ENCODE measurements at regions not wholly inside any gene's neighbourhood (a gene's known extent, or its start where the extent isn't known, plus 50 kb on each side); places are given as distances from the start of the nearest gene placed in this dataset.
"Not testable (repeated sequence)": the region's sequence is repeated elsewhere in the genome, so short reads cannot be mapped to it uniquely, and the experiment has no call there.

- H2AFZ ChIP-seq (ENCODE audit: low read depth, low read length); H3K9me3 ChIP-seq (ENCODE audit: low read length); H3K27me3 ChIP-seq (ENCODE audit: insufficient read depth, low read length); H3K4me1 ChIP-seq (ENCODE audit: insufficient read depth, low read length); H3K36me3 ChIP-seq (ENCODE audit: insufficient read depth, low read length); H3K4me3 ChIP-seq (ENCODE audit: low read length): not testable (repeated sequence)
Measured at GRCh38 chr15:81636064-81636463, 262.1 kb upstream of the TMC3 start.

- Histone ChIP-seq H3K4me3 (ENCODE audit: low read length) (no peak overlapping the region), H3K9me3 (ENCODE audit: low read length) (no peaks in the 10 kb centered on the region), H2AFZ (ENCODE audit: low read depth, low read length) (no peak overlapping the region), H3K27me3 (ENCODE audit: insufficient read depth, low read length) (no peaks in the 10 kb centered on the region), H3K36me3 (ENCODE audit: insufficient read depth, low read length) (no peaks in the 10 kb centered on the region), H3K4me1 (ENCODE audit: insufficient read depth, low read length) (no peaks in the 10 kb centered on the region)
Measured at GRCh38 chr15:81633889-81634288, 259.9 kb upstream of the TMC3 start.

- H3K4me1 ChIP-seq (ENCODE audit: insufficient read depth, low read length) = peaks cover 3% of the 10 kb centered on the region
- no peaks in the 10 kb centered on the region for H3K27me3 ChIP-seq (ENCODE audit: insufficient read depth, low read length)
- no peak overlapping the region for H2AFZ ChIP-seq (ENCODE audit: low read depth, low read length)
- no peaks in the 10 kb centered on the region for H3K36me3 ChIP-seq (ENCODE audit: insufficient read depth, low read length)
- no peak overlapping the region for H3K4me3 ChIP-seq (ENCODE audit: low read length)
- no peaks in the 10 kb centered on the region for H3K9me3 ChIP-seq (ENCODE audit: low read length)
Measured at GRCh38 chr15:81625896-81626295, 251.9 kb upstream of the TMC3 start.

GRCh38 chr15:81619002-81619401 lies 245.0 kb upstream of the TMC3 start:
- no peaks in the 10 kb centered on the region for H3K36me3 ChIP-seq (ENCODE audit: insufficient read depth, low read length)
- H2AFZ ChIP-seq (ENCODE audit: low read depth, low read length) = no peak overlapping the region
- no peak overlapping the region for H3K4me3 ChIP-seq (ENCODE audit: low read length)
- no peaks in the 10 kb centered on the region for H3K27me3 ChIP-seq (ENCODE audit: insufficient read depth, low read length)
- H3K9me3 ChIP-seq (ENCODE audit: low read length) = no peaks in the 10 kb centered on the region
- H3K4me1 ChIP-seq (ENCODE audit: insufficient read depth, low read length) = no peaks in the 10 kb centered on the region

- Histone ChIP-seq H3K9me3 (ENCODE audit: low read length) (no peaks in the 10 kb centered on the region), H3K4me1 (ENCODE audit: insufficient read depth, low read length) (no peaks in the 10 kb centered on the region), H2AFZ (ENCODE audit: low read depth, low read length) (no peak overlapping the region), H3K36me3 (ENCODE audit: insufficient read depth, low read length) (no peaks in the 10 kb centered on the region), H3K27me3 (ENCODE audit: insufficient read depth, low read length) (no peaks in the 10 kb centered on the region), H3K4me3 (ENCODE audit: low read length) (no peak overlapping the region)
Measured at GRCh38 chr15:81612631-81613030, 238.6 kb upstream of the TMC3 start.

- H3K4me3 ChIP-seq (ENCODE audit: low read length) = no peak overlapping the region
- no peak overlapping the region for H2AFZ ChIP-seq (ENCODE audit: low read depth, low read length)
- H3K4me1 ChIP-seq (ENCODE audit: insufficient read depth, low read length) = no peaks in the 10 kb centered on the region
- H3K36me3 ChIP-seq (ENCODE audit: insufficient read depth, low read length) = no peaks in the 10 kb centered on the region
- no peaks in the 10 kb centered on the region for H3K9me3 ChIP-seq (ENCODE audit: low read length)
- H3K27me3 ChIP-seq (ENCODE audit: insufficient read depth, low read length) = no peaks in the 10 kb centered on the region
Measured at GRCh38 chr15:81611679-81612078, 237.7 kb upstream of the TMC3 start.

- H3K4me3 ChIP-seq (ENCODE audit: low read length) = no peak overlapping the region
- H3K36me3 ChIP-seq (ENCODE audit: insufficient read depth, low read length) = no peaks in the 10 kb centered on the region
- H2AFZ ChIP-seq (ENCODE audit: low read depth, low read length) = no peak overlapping the region
- H3K9me3 ChIP-seq (ENCODE audit: low read length) = no peaks in the 10 kb centered on the region
- H3K27me3 ChIP-seq (ENCODE audit: insufficient read depth, low read length) = no peaks in the 10 kb centered on the region
- H3K4me1 ChIP-seq (ENCODE audit: insufficient read depth, low read length) = no peaks in the 10 kb centered on the region
Measured at GRCh38 chr15:81608309-81608829, 234.4 kb upstream of the TMC3 start.

- Histone ChIP-seq H3K4me1 (ENCODE audit: insufficient read depth, low read length) (no peaks in the 10 kb centered on the region), H3K36me3 (ENCODE audit: insufficient read depth, low read length) (no peaks in the 10 kb centered on the region), H2AFZ (ENCODE audit: low read depth, low read length) (no peak overlapping the region), H3K9me3 (ENCODE audit: low read length) (no peaks in the 10 kb centered on the region), H3K27me3 (ENCODE audit: insufficient read depth, low read length) (no peaks in the 10 kb centered on the region), H3K4me3 (ENCODE audit: low read length) (no peak overlapping the region)
Measured at GRCh38 chr15:81604713-81605112, 230.7 kb upstream of the TMC3 start.

- no peaks in the 10 kb centered on the region for H3K27me3 ChIP-seq (ENCODE audit: insufficient read depth, low read length)
- H2AFZ ChIP-seq (ENCODE audit: low read depth, low read length) = no peak overlapping the region
- H3K4me3 ChIP-seq (ENCODE audit: low read length) = no peak overlapping the region
- H3K9me3 ChIP-seq (ENCODE audit: low read length) = no peaks in the 10 kb centered on the region
- H3K4me1 ChIP-seq (ENCODE audit: insufficient read depth, low read length) = no peaks in the 10 kb centered on the region
- no peaks in the 10 kb centered on the region for H3K36me3 ChIP-seq (ENCODE audit: insufficient read depth, low read length)
Measured at GRCh38 chr15:81596159-81596865, 222.3 kb upstream of the TMC3 start.

- Histone ChIP-seq H3K36me3 (ENCODE audit: insufficient read depth, low read length) (no peaks in the 10 kb centered on the region), H3K4me3 (ENCODE audit: low read length) (no peak overlapping the region), H3K9me3 (ENCODE audit: low read length) (no peaks in the 10 kb centered on the region), H3K27me3 (ENCODE audit: insufficient read depth, low read length) (no peaks in the 10 kb centered on the region), H3K4me1 (ENCODE audit: insufficient read depth, low read length) (no peaks in the 10 kb centered on the region), H2AFZ (ENCODE audit: low read depth, low read length) (no peak overlapping the region)
Measured at GRCh38 chr15:81595752-81596151, 221.7 kb upstream of the TMC3 start.

GRCh38 chr15:81589671-81590070 lies 215.7 kb upstream of the TMC3 start:
- H3K4me1 ChIP-seq (ENCODE audit: insufficient read depth, low read length) = no peaks in the 10 kb centered on the region
- H3K36me3 ChIP-seq (ENCODE audit: insufficient read depth, low read length) = no peaks in the 10 kb centered on the region
- H3K4me3 ChIP-seq (ENCODE audit: low read length) = no peak overlapping the region
- no peaks in the 10 kb centered on the region for H3K9me3 ChIP-seq (ENCODE audit: low read length)
- no peaks in the 10 kb centered on the region for H3K27me3 ChIP-seq (ENCODE audit: insufficient read depth, low read length)
- H2AFZ ChIP-seq (ENCODE audit: low read depth, low read length) = no peak overlapping the region

GRCh38 chr15:81575436-81576123 lies 201.6 kb upstream of the TMC3 start:
- no peak overlapping the region for H2AFZ ChIP-seq (ENCODE audit: low read depth, low read length)
- H3K36me3 ChIP-seq (ENCODE audit: insufficient read depth, low read length) = no peaks in the 10 kb centered on the region
- H3K4me1 ChIP-seq (ENCODE audit: insufficient read depth, low read length) = no peaks in the 10 kb centered on the region
- no peaks in the 10 kb centered on the region for H3K9me3 ChIP-seq (ENCODE audit: low read length)
- no peak overlapping the region for H3K4me3 ChIP-seq (ENCODE audit: low read length)
- H3K27me3 ChIP-seq (ENCODE audit: insufficient read depth, low read length) = no peaks in the 10 kb centered on the region

- Histone ChIP-seq H3K4me3 (ENCODE audit: low read length) (no peak overlapping the region), H3K4me1 (ENCODE audit: insufficient read depth, low read length) (no peaks in the 10 kb centered on the region), H3K9me3 (ENCODE audit: low read length) (no peaks in the 10 kb centered on the region), H2AFZ (ENCODE audit: low read depth, low read length) (no peak overlapping the region), H3K36me3 (ENCODE audit: insufficient read depth, low read length) (no peaks in the 10 kb centered on the region), H3K27me3 (ENCODE audit: insufficient read depth, low read length) (no peaks in the 10 kb centered on the region)
Measured at GRCh38 chr15:81573098-81573746, 199.2 kb upstream of the TMC3 start.

Data from neuron (in vitro differentiated cells).